H1 (cell line): ENCODE measurements at regions not wholly inside any gene's neighbourhood (a gene's known extent, or its start where the extent isn't known, plus 50 kb on each side); places are given as distances from the start of the nearest gene placed in this dataset.

Source experiments
- CTCF ChIA-PET: fragments of 300-600 bp; sonication (Branson Sonifier 250); formaldehyde crosslinking; loops from one replicate; lab custom pipeline; 2021; ENCODE audit not compliant: partially characterized antibody; lab: Charles Lee
- POLR2A ChIA-PET: fragments of 300-600 bp; sonication (Branson Sonifier 250); formaldehyde crosslinking; loops from one replicate; lab custom pipeline; 2021; ENCODE audit warnings: inconsistent platforms; ENCODE audit not compliant: partially characterized antibody; lab: Charles Lee
- DNase-seq, 2 experiments: peaks; one replicate each; pipeline versions ENCODE4 v3.0.0 to v3.0.0-alpha.2; 2010 to 2022; ENCODE audit warnings: low spot score in 2 of 2, low read depth in 1 of 2, mixed read lengths in 1 of 2
- FAIRE-seq: peaks from 2 replicates; lab custom pipeline; 2011; peaks lifted over from hg19 to GRCh38; lab: Jason Lieb, UNC
- H2AFZ ChIP-seq: 2 replicates; pipeline ENCODE4 v1.8.1; 2012; ENCODE audit warnings: low read length, inconsistent platforms
- H2AK5ac ChIP-seq: 2 replicates; pipeline ENCODE4 v1.6.1; 2013; ENCODE audit warnings: low read depth, low read length
- H2BK120ac ChIP-seq: replicated peaks from 2 replicates; pipeline ENCODE3; 2013; ENCODE audit warnings: low read depth, low read length, inconsistent platforms
- H2BK12ac ChIP-seq: 2 replicates; pipeline ENCODE4 v1.6.1; 2013; ENCODE audit warnings: low read depth, low read length
- H2BK15ac ChIP-seq: 2 replicates; pipeline ENCODE4 v1.6.1; 2013; ENCODE audit warnings: low read length
- H2BK20ac ChIP-seq: 2 replicates; pipeline ENCODE4 v1.6.1; 2013; ENCODE audit warnings: low read length
- H2BK5ac ChIP-seq: 2 replicates; pipeline ENCODE4 v1.6.1; 2013; ENCODE audit warnings: low read depth, low read length
- H3K14ac ChIP-seq: 2 replicates; pipeline ENCODE4 v1.6.1; 2013; ENCODE audit warnings: inconsistent platforms; ENCODE audit not compliant: insufficient read length
- H3K18ac ChIP-seq: 2 replicates; pipeline ENCODE4 v1.6.1; 2013; ENCODE audit warnings: low read length; ENCODE audit errors: extremely low read depth
- H3K23ac ChIP-seq: 2 replicates; pipeline ENCODE4 v1.6.1; 2013; ENCODE audit warnings: inconsistent platforms; ENCODE audit not compliant: insufficient read length
- H3K23me2 ChIP-seq: 2 replicates; pipeline ENCODE4 v1.6.1; 2013; ENCODE audit warnings: low read depth, low read length
- H3K27ac ChIP-seq: 2 replicates; pipeline ENCODE4 v1.6.1; 2011; ENCODE audit warnings: low read depth, low read length, inconsistent platforms
- H3K27me3 ChIP-seq, 4 experiments: replicated peaks in 1 of 4; 1 replicate in 1 of 4; 2 replicates in 3 of 4; pipeline versions ENCODE4 v1.6.1 to v1.8.1; 2011 to 2013; ENCODE audit warnings: low read length in 3 of 4, mild to moderate bottlenecking in 3 of 4, inconsistent platforms in 2 of 4, mixed read lengths in 2 of 4, moderate library complexity in 1 of 4; ENCODE audit not compliant: control insufficient read depth in 3 of 4, insufficient read depth in 3 of 4; ENCODE audit errors: extremely low read depth in 1 of 4
- H3K36me3 ChIP-seq, 4 experiments: 2 replicates each; pipeline versions ENCODE4 v1.6.1 to v1.8.1; 2011 to 2013; ENCODE audit warnings: mild to moderate bottlenecking in 4 of 4, low read length in 3 of 4, moderate library complexity in 2 of 4, control low read depth in 1 of 4, inconsistent platforms in 1 of 4; ENCODE audit not compliant: insufficient read depth in 4 of 4, control insufficient read depth in 2 of 4
- H3K4ac ChIP-seq: replicated peaks from 2 replicates; pipeline ENCODE3; 2013; ENCODE audit warnings: low read length, low read depth, mixed read lengths, inconsistent platforms; ENCODE audit not compliant: insufficient read length
- H3K4me1 ChIP-seq, 4 experiments: replicated peaks in 1 of 4; 1 replicate in 1 of 4; 2 replicates in 3 of 4; pipeline versions ENCODE4 v1.6.1 to v1.8.1; 2011 to 2013; ENCODE audit warnings: low read length in 3 of 4, inconsistent platforms in 2 of 4, mixed read lengths in 1 of 4; ENCODE audit not compliant: insufficient read depth in 4 of 4, control insufficient read depth in 3 of 4
- H3K4me2 ChIP-seq, 2 experiments: 2 replicates each; pipeline versions ENCODE4 v1.6.1 to v1.8.1; 2011 to 2013; ENCODE audit warnings: low read depth in 2 of 2, low read length in 2 of 2, control low read depth in 1 of 2, inconsistent platforms in 1 of 2, mild to moderate bottlenecking in 1 of 2; ENCODE audit not compliant: insufficient read depth in 1 of 2
- H3K4me3 ChIP-seq, 4 experiments: fragments of 200-600, 300-600 bp in 1 of 4; sonication (generic), shearing (Covaris generic), sonication (Bioruptor Twin) in 1 of 4; 2 replicates each; pipeline versions ENCODE4 v1.5.1 to v1.8.1; 2011 to 2016; ENCODE audit warnings: low read length in 4 of 4, low read depth in 3 of 4, control low read depth in 2 of 4, inconsistent platforms in 2 of 4, mild to moderate bottlenecking in 2 of 4, mixed read lengths in 1 of 4, moderate library complexity in 1 of 4; ENCODE audit not compliant: insufficient read depth in 2 of 4; ENCODE audit errors: extremely low read depth in 1 of 4
- H3K56ac ChIP-seq: replicated peaks from 2 replicates; pipeline ENCODE3; 2013; ENCODE audit warnings: low read depth, mild to moderate bottlenecking, mixed read lengths, low read length, inconsistent platforms; ENCODE audit not compliant: insufficient read length
- H3K79me1 ChIP-seq: 2 replicates; pipeline ENCODE4 v1.6.1; 2013; ENCODE audit warnings: low read depth, low read length, control low read depth
- H3K79me2 ChIP-seq, 2 experiments: 2 replicates each; pipeline versions ENCODE4 v1.6.1 to v1.8.1; 2012 to 2013; ENCODE audit warnings: low read length in 2 of 2, mild to moderate bottlenecking in 2 of 2, inconsistent platforms in 1 of 2; ENCODE audit not compliant: insufficient read depth in 2 of 2, control insufficient read depth in 1 of 2
- H3K9ac ChIP-seq, 4 experiments: replicated peaks in 1 of 4; 1 replicate in 1 of 4; 2 replicates in 3 of 4; pipeline versions ENCODE4 v1.6.1 to v1.8.1; 2011 to 2013; ENCODE audit warnings: low read depth in 3 of 4, low read length in 3 of 4, control low read depth in 2 of 4, mild to moderate bottlenecking in 2 of 4, moderate library complexity in 2 of 4, inconsistent platforms in 1 of 4; ENCODE audit errors: extremely low read depth in 1 of 4
- H3K9me3 ChIP-seq, 2 experiments: 2 replicates each; pipeline versions ENCODE4 v1.6.1 to v1.8.1; 2012 to 2013; ENCODE audit warnings: mild to moderate bottlenecking in 2 of 2, moderate library complexity in 2 of 2, control low read depth in 1 of 2, inconsistent platforms in 1 of 2, low read depth in 1 of 2, low read length in 1 of 2, mixed read lengths in 1 of 2; ENCODE audit not compliant: insufficient read depth in 2 of 2
- H4K20me1 ChIP-seq, 2 experiments: replicated peaks in 1 of 2; 2 replicates each; pipeline versions ENCODE3 to v1.8.1; 2011 to 2013; ENCODE audit warnings: inconsistent platforms in 2 of 2, low read length in 2 of 2, mild to moderate bottlenecking in 1 of 2; ENCODE audit not compliant: insufficient read depth in 2 of 2, control insufficient read depth in 1 of 2
- H4K5ac ChIP-seq: 2 replicates; pipeline ENCODE4 v1.6.1; 2013; ENCODE audit warnings: low read length, low read depth, mixed read lengths, inconsistent platforms; ENCODE audit not compliant: insufficient read length
- H4K8ac ChIP-seq: 2 replicates; pipeline ENCODE4 v1.8.0; 2013; ENCODE audit warnings: mild to moderate bottlenecking, moderate library complexity, low read length, inconsistent platforms; ENCODE audit not compliant: insufficient read depth; ENCODE audit errors: extremely low read depth
- H4K91ac ChIP-seq: replicated peaks from 2 replicates; pipeline ENCODE3; 2013; ENCODE audit warnings: low read length, mixed read lengths, inconsistent platforms; ENCODE audit not compliant: insufficient read length
- CTBP2 ChIP-seq: IDR thresholded peaks from 2 replicates; pipeline ENCODE4 v1.7.0; 2011; ENCODE audit warnings: borderline replicate concordance, mild to moderate bottlenecking, moderate library complexity, mixed read lengths, low read length; ENCODE audit not compliant: insufficient read depth, insufficient read length
- PHF8 ChIP-seq: fragments of 200-600 bp; sonication (generic); conservative IDR thresholded peaks from 2 replicates; pipeline ENCODE4 v1.7.1; 2012; ENCODE audit warnings: low read depth, mild to moderate bottlenecking, inconsistent platforms, low read length, moderate library complexity
- RFX5 ChIP-seq: IDR thresholded peaks from 2 replicates; pipeline ENCODE4 v1.6.1; 2011; ENCODE audit warnings: low read depth, low read length, improper control_type of control experiment, borderline replicate concordance
- SP4 ChIP-seq: IDR thresholded peaks from 2 replicates; pipeline ENCODE4 v1.6.1; 2012; ENCODE audit warnings: low read length, inconsistent platforms
- WGBS, 2 experiments: shearing (Covaris generic) in 1 of 2; methylation state at CpG; one replicate each; pipeline versions ENCODE4 v1.1.6 to v1.1.7; 2013 to 2015; ENCODE audit warnings: low lambda C conversion rate in 2 of 2, mixed read lengths in 2 of 2, inconsistent platforms in 1 of 2, low coverage in 1 of 2, missing lambda C conversion rate in 1 of 2; ENCODE audit not compliant: insufficient replicate concordance in 2 of 2, insufficient coverage in 1 of 2, insufficient read length in 1 of 2; ENCODE audit errors: extremely low coverage in 1 of 2, missing lambda C conversion rate in 1 of 2; 5-methylcytosine and 5-hydroxymethylcytosine counted together

GRCh38 chr21:27219068-27219467 is 252.2 kb upstream of the ADAMTS5 start:
- H2BK12ac ChIP-seq = no peak overlapping the region
- 93% methylated on average over 2 of the region's 2 CpGs; no CpG with 5 or more reads in 1 of the 2 experiments for whole genome bisulfite sequencing, 2 experiments
- H3K36me3 ChIP-seq = no peaks in the 10 kb centered on the region
- H2AK5ac ChIP-seq = no peak overlapping the region
- H3K27me3 ChIP-seq = no peaks in the 10 kb centered on the region
- H3K79me2 ChIP-seq = no peaks in the 10 kb centered on the region
- no peaks in the 10 kb centered on the region for H3K23me2 ChIP-seq
- no peak overlapping the region for H3K56ac ChIP-seq
- TF ChIP-seq SP4 = no peak
- no peak for TF ChIP-seq PHF8
- no peak for TF ChIP-seq RFX5
- no peak for TF ChIP-seq CTBP2
- H3K23ac ChIP-seq = no peak overlapping the region
- POLR2A ChIA-PET = no interaction called here
- H3K14ac ChIP-seq = no peak overlapping the region
- H3K18ac ChIP-seq = no peak overlapping the region
- no peaks in the 10 kb centered on the region for H4K20me1 ChIP-seq
- H3K4me3 ChIP-seq = no peak overlapping the region
- H3K79me1 ChIP-seq = no peaks in the 10 kb centered on the region
- FAIRE-seq = no peak
- no peak overlapping the region for H4K5ac ChIP-seq
- no peak overlapping the region for H3K9ac ChIP-seq
- H2BK20ac ChIP-seq = no peak overlapping the region
- H2AFZ ChIP-seq = no peak overlapping the region
- H4K8ac ChIP-seq = no peak overlapping the region
- no peak overlapping the region for H3K4ac ChIP-seq
- H2BK120ac ChIP-seq = no peak overlapping the region
- no peak overlapping the region for H3K4me2 ChIP-seq
- H2BK15ac ChIP-seq = no peak overlapping the region
- H3K9me3 ChIP-seq = no peaks in the 10 kb centered on the region
- no peaks in the 10 kb centered on the region; a peak in 2 of 7 replicates for H3K4me1 ChIP-seq
- H3K27ac ChIP-seq = no peak overlapping the region
- no peak overlapping the region for H4K91ac ChIP-seq
- DNase-seq = no peak
- CTCF ChIA-PET = no interaction called here
- no peak overlapping the region for H2BK5ac ChIP-seq
